ENCODE measurements at regions not wholly inside any gene's neighbourhood (a gene's known extent, or its start where the extent isn't known, plus 50 kb on each side); places are given as distances from the start of the nearest gene placed in this dataset.

DNA sequence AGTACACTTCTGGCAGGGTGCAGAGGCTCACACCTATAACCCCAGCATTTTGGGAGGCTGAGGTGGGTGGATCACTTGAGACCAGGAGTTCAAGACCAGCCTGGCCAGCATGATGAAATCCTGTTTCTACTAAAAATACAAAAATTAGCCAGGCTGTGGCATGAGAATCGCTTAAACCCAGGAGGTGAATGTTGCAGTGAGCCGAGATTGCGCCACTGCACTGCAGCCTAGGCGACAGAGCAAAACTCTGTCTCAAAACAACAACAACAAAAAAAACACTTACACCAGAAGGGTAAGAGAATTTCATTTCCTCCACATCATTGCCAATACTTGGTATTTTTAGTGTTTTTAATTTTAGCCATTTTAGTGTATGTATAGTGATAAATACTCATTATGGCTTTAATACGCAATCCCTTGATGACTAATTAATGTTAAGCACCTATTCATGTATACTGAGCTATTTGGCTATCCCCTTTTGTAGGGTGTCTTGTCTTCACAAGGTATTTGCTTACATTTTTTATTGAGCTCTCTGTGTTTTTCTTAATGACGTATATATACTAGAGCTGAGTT, 77.1 kb upstream of the TNR start:
- peaks cover 6 to 7% of the 10 kb centered on the region in 2 experiments for H3K9me3 Mint-ChIP-seq
- Histone ChIP-seq H3K4me1 (ENCODE audit: insufficient read depth, low read length) (no peaks in the 10 kb centered on the region), H3K56ac (ENCODE audit: insufficient read length, low read depth, low read length) (no peak overlapping the region), H3K9me3 (ENCODE audit: control insufficient read depth, low read depth, low read length) (no peaks in the 10 kb centered on the region), H3K4ac (ENCODE audit: low read depth, low read length) (no peak overlapping the region), H4K5ac (ENCODE audit: insufficient read length, low read depth, low read length) (no peak overlapping the region), H3K23ac (ENCODE audit: insufficient read length, low read depth, low read length) (no peak overlapping the region), H3K27ac (ENCODE audit: insufficient read length, low read depth, low read length) (no peak overlapping the region), H4K91ac (ENCODE audit: insufficient read length, low read depth, low read length) (no peak overlapping the region), H3T11ph (ENCODE audit: low read length) (no peak overlapping the region), H2BK5ac (ENCODE audit: insufficient read length, low read length) (no peak overlapping the region), H3K23me2 (ENCODE audit: insufficient read length, low read depth, low read length, poor library complexity, severe bottlenecking) (no peaks in the 10 kb centered on the region), H3K14ac (ENCODE audit: insufficient read depth, low read length) (no peak overlapping the region), H4K20me1 (ENCODE audit: control insufficient read depth, insufficient read depth, insufficient read length) (no peaks in the 10 kb centered on the region), H4K8ac (replicated peaks; ENCODE audit: insufficient read length, low read depth, low read length) (no peak overlapping the region), H3K9ac (ENCODE audit: extremely low read depth, insufficient read length, low read length) (no peak overlapping the region), H3K4me2 (ENCODE audit: insufficient read depth, insufficient read length, low read length) (no peak overlapping the region), H2AK5ac (ENCODE audit: insufficient read length, low read length) (no peak overlapping the region), H3K27me3 (ENCODE audit: insufficient read depth, low read length) (no peaks in the 10 kb centered on the region), H2BK120ac (ENCODE audit: low read depth, low read length, poor library complexity, severe bottlenecking) (no peak overlapping the region), H2AFZ (ENCODE audit: low read length) (no peak overlapping the region), H2BK15ac (ENCODE audit: low read depth, low read length) (no peak overlapping the region), H3K79me1 (ENCODE audit: insufficient read depth, low read depth, low read length, poor library complexity, severe bottlenecking) (no peaks in the 10 kb centered on the region), H2BK20ac (ENCODE audit: low read depth, low read length, poor library complexity, severe bottlenecking) (no peak overlapping the region), H3K18ac (ENCODE audit: insufficient read length, low read depth, low read length) (no peak overlapping the region), H3K79me2 (ENCODE audit: insufficient read depth, low read length) (no peaks in the 10 kb centered on the region), H2BK12ac (ENCODE audit: insufficient read length, low read depth, low read length) (no peak overlapping the region)
- DNase-seq, result no peak
- TF ChIP-seq, protein P1, sequence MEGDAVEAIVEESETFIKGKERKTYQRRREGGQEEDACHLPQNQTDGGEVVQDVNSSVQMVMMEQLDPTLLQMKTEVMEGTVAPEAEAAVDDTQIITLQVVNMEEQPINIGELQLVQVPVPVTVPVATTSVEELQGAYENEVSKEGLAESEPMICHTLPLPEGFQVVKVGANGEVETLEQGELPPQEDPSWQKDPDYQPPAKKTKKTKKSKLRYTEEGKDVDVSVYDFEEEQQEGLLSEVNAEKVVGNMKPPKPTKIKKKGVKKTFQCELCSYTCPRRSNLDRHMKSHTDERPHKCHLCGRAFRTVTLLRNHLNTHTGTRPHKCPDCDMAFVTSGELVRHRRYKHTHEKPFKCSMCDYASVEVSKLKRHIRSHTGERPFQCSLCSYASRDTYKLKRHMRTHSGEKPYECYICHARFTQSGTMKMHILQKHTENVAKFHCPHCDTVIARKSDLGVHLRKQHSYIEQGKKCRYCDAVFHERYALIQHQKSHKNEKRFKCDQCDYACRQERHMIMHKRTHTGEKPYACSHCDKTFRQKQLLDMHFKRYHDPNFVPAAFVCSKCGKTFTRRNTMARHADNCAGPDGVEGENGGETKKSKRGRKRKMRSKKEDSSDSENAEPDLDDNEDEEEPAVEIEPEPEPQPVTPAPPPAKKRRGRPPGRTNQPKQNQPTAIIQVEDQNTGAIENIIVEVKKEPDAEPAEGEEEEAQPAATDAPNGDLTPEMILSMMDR (conservative IDR thresholded peaks at IDR 0.05), result no peak
- H3K27me3 Mint-ChIP-seq (ENCODE audit: low read depth), result peaks cover 3% of the 10 kb centered on the region; the same call in 1 of the 2 replicates
- H3K4me3 Mint-ChIP-seq, result no peak overlapping the region
- H3K4me1 Mint-ChIP-seq, result peaks cover 10 to 11% of the 10 kb centered on the region in 2 experiments
- no peak overlapping the region for H3K27ac Mint-ChIP-seq
- H3K36me3 Mint-ChIP-seq (ENCODE audit: insufficient read depth in 1 of 3, low read depth in 3 of 3), result peaks cover 0 to 9% (median 3%) of the 10 kb centered on the region in 3 experiments; a peak in 4 of 7 replicates
- WGBS (ENCODE audit: extremely low coverage, insufficient read length, low lambda C conversion rate), result no CpG with 5 or more reads among the region's 6 CpGs

Data from H9 (cell line).